ENCODE measurements at regions not wholly inside any gene's neighbourhood (a gene's known extent, or its start where the extent isn't known, plus 50 kb on each side); places are given as distances from the start of the nearest gene placed in this dataset.
A peak's percentile ranks its signal among the peaks of the same experiment; 100 is the strongest.

DNA sequence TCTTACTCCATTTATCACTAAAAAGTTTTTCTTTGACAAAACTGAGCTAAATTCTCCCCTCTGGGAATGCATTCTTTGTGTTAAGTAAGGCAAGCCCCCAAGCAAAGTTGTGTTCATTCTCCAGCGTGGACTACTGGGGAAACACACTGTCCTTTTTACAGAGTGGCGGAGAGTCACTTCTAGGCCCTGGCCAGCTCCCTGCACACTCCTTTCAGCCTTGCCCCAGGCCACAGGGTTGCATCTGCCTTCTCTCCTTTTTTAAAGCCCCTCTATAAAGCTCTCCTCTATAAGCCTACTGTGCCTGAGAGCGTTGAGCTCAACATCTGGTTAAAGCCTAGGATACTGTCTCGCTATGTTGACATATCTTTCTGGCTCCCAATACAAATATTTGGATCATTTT, 803.4 kb downstream of the PCDH17 start:
- H3K9ac ChIP-seq (ENCODE audit: insufficient read length, low read depth), result no peak overlapping the region
- H3K4me1 ChIP-seq (ENCODE audit: insufficient read depth, insufficient read length), result no peaks in the 10 kb centered on the region
- H3K36me3 ChIP-seq (ENCODE audit: insufficient read depth, insufficient read length, low read length), result no peaks in the 10 kb centered on the region
- H3K27me3 ChIP-seq (ENCODE audit: insufficient read depth, insufficient read length), result no peaks in the 10 kb centered on the region
- H3K9me3 ChIP-seq (ENCODE audit: insufficient read depth, low read length), result no peaks in the 10 kb centered on the region
- H3K4me3 ChIP-seq (ENCODE audit: insufficient read length, low read depth), result no peak overlapping the region
- no peak for DNase-seq (ENCODE audit: low read depth, low spot score)
- TF ChIP-seq SUZ12 (IDR thresholded peaks at IDR 0.05; ENCODE audit: extremely low read depth, insufficient read depth, insufficient read length), result no peak
- TF ChIP-seq ZNF274 (IDR thresholded peaks at IDR 0.05; ENCODE audit: low read depth, low read length), result no peak
- no peak for TF ChIP-seq YY1 (IDR thresholded peaks at IDR 0.05; ENCODE audit: insufficient read depth, insufficient read length)

DNA sequence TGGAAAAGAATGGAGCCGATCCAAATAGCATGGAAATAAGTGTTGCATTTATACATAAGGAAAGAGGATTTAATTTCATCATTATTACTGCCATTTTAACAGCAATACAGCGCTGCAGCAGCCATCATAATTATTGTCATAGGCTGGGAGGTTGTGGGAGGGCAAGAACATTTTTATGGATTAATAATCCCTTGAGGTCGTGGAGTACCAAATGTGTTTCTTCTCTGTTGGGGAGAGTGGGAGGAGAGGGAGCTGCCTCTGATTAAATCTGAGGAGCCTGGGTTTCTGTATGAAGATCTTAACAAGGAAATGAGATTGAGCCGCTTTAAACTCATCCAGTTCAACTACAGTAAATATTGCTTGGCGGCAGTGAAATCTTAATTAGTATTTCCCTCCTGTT, 805.9 kb downstream of the PCDH17 start:
- Histone ChIP-seq H3K36me3 (ENCODE audit: insufficient read depth, insufficient read length, low read length) (no peaks in the 10 kb centered on the region), H3K27me3 (ENCODE audit: insufficient read depth, insufficient read length) (no peaks in the 10 kb centered on the region), H3K4me3 (ENCODE audit: insufficient read length, low read depth) (no peak overlapping the region), H3K9me3 (ENCODE audit: insufficient read depth, low read length) (no peaks in the 10 kb centered on the region), H3K4me1 (ENCODE audit: insufficient read depth, insufficient read length) (no peaks in the 10 kb centered on the region), H3K9ac (ENCODE audit: insufficient read length, low read depth) (no peak overlapping the region)
- TF ChIP-seq SUZ12 (IDR thresholded peaks at IDR 0.05; ENCODE audit: extremely low read depth, insufficient read depth, insufficient read length) (no peak), YY1 (IDR thresholded peaks at IDR 0.05; ENCODE audit: insufficient read depth, insufficient read length) (no peak), ZNF274 (IDR thresholded peaks at IDR 0.05; ENCODE audit: low read depth, low read length) (no peak)
- no peak for DNase-seq (ENCODE audit: low read depth, low spot score)

DNA sequence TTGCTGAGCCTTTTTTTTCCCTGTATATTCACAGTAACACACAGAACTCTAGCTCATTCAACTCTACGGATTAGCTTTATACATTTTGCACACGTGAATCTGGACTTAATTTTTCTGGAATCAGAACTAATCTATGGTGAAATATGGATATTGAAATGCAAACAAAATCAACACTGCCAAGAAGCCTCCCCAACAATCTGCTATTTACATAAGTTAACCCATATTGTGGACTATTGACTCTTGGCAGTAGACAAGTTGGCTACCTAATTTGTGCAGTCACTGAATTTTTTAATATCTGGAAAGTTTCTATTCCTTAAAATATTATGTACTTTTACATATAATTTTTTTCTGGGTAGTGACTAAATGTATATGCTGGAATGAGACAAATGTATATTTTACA, 815.4 kb downstream of the PCDH17 start:
- no peak for DNase-seq (ENCODE audit: low read depth, low spot score)
- no peaks in the 10 kb centered on the region for H3K27me3 ChIP-seq (ENCODE audit: insufficient read depth, insufficient read length)
- TF ChIP-seq ZNF274 (IDR thresholded peaks at IDR 0.05; ENCODE audit: low read depth, low read length) (no peak), SUZ12 (IDR thresholded peaks at IDR 0.05; ENCODE audit: extremely low read depth, insufficient read depth, insufficient read length) (no peak), YY1 (IDR thresholded peaks at IDR 0.05; ENCODE audit: insufficient read depth, insufficient read length) (no peak)
- H3K36me3 ChIP-seq (ENCODE audit: insufficient read depth, insufficient read length, low read length), result no peaks in the 10 kb centered on the region
- no peak overlapping the region for H3K9ac ChIP-seq (ENCODE audit: insufficient read length, low read depth)
- H3K4me3 ChIP-seq (ENCODE audit: insufficient read length, low read depth), result no peak overlapping the region
- no peaks in the 10 kb centered on the region for H3K4me1 ChIP-seq (ENCODE audit: insufficient read depth, insufficient read length)
- no peaks in the 10 kb centered on the region for H3K9me3 ChIP-seq (ENCODE audit: insufficient read depth, low read length)

DNA sequence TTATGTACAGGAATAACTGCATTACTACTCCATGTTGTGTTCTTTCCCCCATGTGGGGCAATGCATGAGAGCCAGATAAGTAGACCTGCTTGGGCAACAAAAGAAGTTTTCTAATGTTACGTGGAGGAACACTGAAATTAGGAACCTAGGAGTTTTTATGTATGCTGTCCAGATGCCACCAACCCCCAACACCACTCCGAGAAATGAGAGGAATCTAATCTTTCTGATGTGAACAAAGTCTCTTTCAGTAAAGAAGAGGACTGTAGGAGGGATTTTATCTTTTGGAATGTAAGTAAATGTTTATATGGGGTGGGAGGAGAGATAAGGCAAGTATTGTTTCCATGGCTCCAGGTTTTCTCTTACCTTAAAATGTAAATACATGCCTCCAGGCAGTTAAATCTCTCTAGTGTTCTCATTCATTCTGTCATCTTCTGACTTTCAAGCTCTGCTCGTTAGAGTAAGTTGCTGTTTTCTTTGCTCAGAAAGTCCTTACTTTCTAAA, 820.6 kb downstream of the PCDH17 start:
- TF ChIP-seq SUZ12 (IDR thresholded peaks at IDR 0.05; ENCODE audit: extremely low read depth, insufficient read depth, insufficient read length) (no peak), ZNF274 (IDR thresholded peaks at IDR 0.05; ENCODE audit: low read depth, low read length) (no peak), YY1 (IDR thresholded peaks at IDR 0.05; ENCODE audit: insufficient read depth, insufficient read length) (no peak)
- Histone ChIP-seq H3K9ac (ENCODE audit: insufficient read length, low read depth) (no peak overlapping the region), H3K9me3 (ENCODE audit: insufficient read depth, low read length) (no peaks in the 10 kb centered on the region), H3K36me3 (ENCODE audit: insufficient read depth, insufficient read length, low read length) (no peaks in the 10 kb centered on the region), H3K4me1 (ENCODE audit: insufficient read depth, insufficient read length) (no peaks in the 10 kb centered on the region), H3K27me3 (ENCODE audit: insufficient read depth, insufficient read length) (no peaks in the 10 kb centered on the region), H3K4me3 (ENCODE audit: insufficient read length, low read depth) (no peak overlapping the region)
- DNase-seq (ENCODE audit: low read depth, low spot score), result peak; percentile 0

DNA sequence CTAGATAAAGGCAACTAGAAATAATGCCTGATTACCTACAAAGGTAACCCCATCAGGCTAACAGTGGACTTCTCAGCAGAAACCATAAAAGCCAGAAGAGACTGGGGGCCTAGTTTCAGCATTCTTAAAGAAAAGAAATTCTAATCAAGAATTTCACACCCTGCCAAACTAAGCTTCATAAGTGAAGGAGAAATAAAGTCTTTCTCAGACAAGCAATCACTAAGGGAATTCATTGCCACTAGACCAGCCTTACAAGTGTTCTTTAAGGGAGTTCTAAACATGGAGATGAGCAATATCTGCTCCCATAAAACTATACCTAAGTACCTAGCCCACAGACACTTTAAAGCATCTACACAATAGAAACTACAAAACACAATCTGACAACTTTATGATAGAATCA, 823.5 kb downstream of the PCDH17 start:
- no peaks in the 10 kb centered on the region for H3K4me1 ChIP-seq (ENCODE audit: insufficient read depth, insufficient read length)
- no peaks in the 10 kb centered on the region for H3K9me3 ChIP-seq (ENCODE audit: insufficient read depth, low read length)
- no peak for DNase-seq (ENCODE audit: low read depth, low spot score)
- H3K27me3 ChIP-seq (ENCODE audit: insufficient read depth, insufficient read length), result no peaks in the 10 kb centered on the region
- no peak overlapping the region for H3K4me3 ChIP-seq (ENCODE audit: insufficient read length, low read depth)
- TF ChIP-seq SUZ12 (IDR thresholded peaks at IDR 0.05; ENCODE audit: extremely low read depth, insufficient read depth, insufficient read length) (no peak), YY1 (IDR thresholded peaks at IDR 0.05; ENCODE audit: insufficient read depth, insufficient read length) (no peak), ZNF274 (IDR thresholded peaks at IDR 0.05; ENCODE audit: low read depth, low read length) (no peak)
- H3K36me3 ChIP-seq (ENCODE audit: insufficient read depth, insufficient read length, low read length), result no peaks in the 10 kb centered on the region
- H3K9ac ChIP-seq (ENCODE audit: insufficient read length, low read depth), result no peak overlapping the region

DNA sequence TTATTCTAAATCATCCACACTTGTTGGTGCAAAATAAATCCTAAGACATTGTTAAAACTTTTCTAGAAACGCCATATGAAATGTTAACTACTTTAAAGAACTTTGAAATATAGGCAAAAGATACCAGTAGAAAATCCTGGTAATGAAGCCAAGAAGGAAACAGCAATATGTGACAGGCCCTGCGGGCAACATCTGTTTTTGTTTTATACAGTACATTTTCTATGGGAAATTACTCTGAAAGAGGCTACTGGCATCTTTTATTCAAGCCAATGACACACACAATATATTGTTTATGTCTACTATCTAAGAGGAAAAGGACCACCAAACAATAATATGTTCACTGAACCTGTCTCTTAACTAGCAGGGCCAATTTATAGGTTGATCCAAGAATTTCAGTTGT, 829.7 kb downstream of the PCDH17 start:
- Histone ChIP-seq H3K9me3 (ENCODE audit: insufficient read depth, low read length) (no peaks in the 10 kb centered on the region), H3K4me3 (ENCODE audit: insufficient read length, low read depth) (no peak overlapping the region)

DNA sequence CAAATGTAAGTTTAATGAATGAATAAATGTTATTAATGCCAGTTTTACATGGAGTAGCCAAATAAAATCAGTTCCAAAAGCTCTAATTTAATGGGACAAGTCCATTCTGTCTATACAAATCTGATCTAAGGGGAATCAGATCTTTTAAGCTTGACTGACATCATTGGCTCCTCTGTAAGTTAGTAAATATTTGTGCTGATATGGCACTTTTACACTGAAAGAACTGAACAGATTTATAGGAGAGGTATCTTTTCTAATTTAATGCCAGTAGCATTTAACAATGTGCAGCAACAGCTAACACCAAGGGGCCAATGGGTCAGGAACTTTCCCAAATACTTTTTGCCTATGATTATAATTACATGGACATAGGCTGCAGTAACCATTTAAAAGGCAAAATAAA, 832.3 kb downstream of the PCDH17 start:
- no peak overlapping the region for H3K9ac ChIP-seq (ENCODE audit: insufficient read length, low read depth)
- TF ChIP-seq SUZ12 (IDR thresholded peaks at IDR 0.05; ENCODE audit: extremely low read depth, insufficient read depth, insufficient read length) (no peak), YY1 (IDR thresholded peaks at IDR 0.05; ENCODE audit: insufficient read depth, insufficient read length) (no peak)
- DNase-seq (ENCODE audit: low read depth, low spot score), result no peak

More for the DNA sequence above, 829.7 kb downstream of the PCDH17 start:
- Histone ChIP-seq H3K4me1 (ENCODE audit: insufficient read depth, insufficient read length) (no peaks in the 10 kb centered on the region), H3K36me3 (ENCODE audit: insufficient read depth, insufficient read length, low read length) (no peaks in the 10 kb centered on the region), H3K27me3 (ENCODE audit: insufficient read depth, insufficient read length) (no peaks in the 10 kb centered on the region), H3K9ac (ENCODE audit: insufficient read length, low read depth) (no peak overlapping the region)
- DNase-seq (ENCODE audit: low read depth, low spot score), result no peak
- TF ChIP-seq ZNF274 (IDR thresholded peaks at IDR 0.05; ENCODE audit: low read depth, low read length), result no peak
- TF ChIP-seq YY1 (IDR thresholded peaks at IDR 0.05; ENCODE audit: insufficient read depth, insufficient read length), result no peak
- TF ChIP-seq SUZ12 (IDR thresholded peaks at IDR 0.05; ENCODE audit: extremely low read depth, insufficient read depth, insufficient read length), result no peak

More for the DNA sequence above, 832.3 kb downstream of the PCDH17 start:
- Histone ChIP-seq H3K36me3 (ENCODE audit: insufficient read depth, insufficient read length, low read length) (no peaks in the 10 kb centered on the region), H3K9me3 (ENCODE audit: insufficient read depth, low read length) (no peaks in the 10 kb centered on the region), H3K4me3 (ENCODE audit: insufficient read length, low read depth) (no peak overlapping the region), H3K4me1 (ENCODE audit: insufficient read depth, insufficient read length) (no peaks in the 10 kb centered on the region), H3K27me3 (ENCODE audit: insufficient read depth, insufficient read length) (no peaks in the 10 kb centered on the region)

All from NT2/D1 (cell line).